ENCODE measurements at regions not wholly inside any gene's neighbourhood (a gene's known extent, or its start where the extent isn't known, plus 50 kb on each side); places are given as distances from the start of the nearest gene placed in this dataset.

DNA sequence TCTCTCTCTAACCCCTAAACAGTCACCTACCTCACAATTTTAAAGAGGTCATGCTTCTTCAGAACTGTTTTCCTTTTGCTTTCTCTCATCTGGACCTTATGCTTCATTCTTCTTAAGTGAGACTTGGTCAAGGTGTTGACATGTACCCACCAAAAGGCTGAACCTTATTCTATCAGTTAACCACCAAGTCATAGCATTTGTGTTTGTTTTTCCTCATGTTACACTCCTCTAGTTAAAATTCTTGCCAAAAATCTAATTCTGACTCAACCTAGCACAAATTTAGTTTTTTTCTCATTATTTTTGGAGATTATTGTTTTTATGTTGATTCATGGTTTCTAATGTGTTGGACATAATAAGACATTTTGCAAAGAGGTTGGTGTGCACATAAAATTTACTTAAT is 578.6 kb downstream of the SLC16A7 start:
- TF ChIP-seq, protein P1, sequence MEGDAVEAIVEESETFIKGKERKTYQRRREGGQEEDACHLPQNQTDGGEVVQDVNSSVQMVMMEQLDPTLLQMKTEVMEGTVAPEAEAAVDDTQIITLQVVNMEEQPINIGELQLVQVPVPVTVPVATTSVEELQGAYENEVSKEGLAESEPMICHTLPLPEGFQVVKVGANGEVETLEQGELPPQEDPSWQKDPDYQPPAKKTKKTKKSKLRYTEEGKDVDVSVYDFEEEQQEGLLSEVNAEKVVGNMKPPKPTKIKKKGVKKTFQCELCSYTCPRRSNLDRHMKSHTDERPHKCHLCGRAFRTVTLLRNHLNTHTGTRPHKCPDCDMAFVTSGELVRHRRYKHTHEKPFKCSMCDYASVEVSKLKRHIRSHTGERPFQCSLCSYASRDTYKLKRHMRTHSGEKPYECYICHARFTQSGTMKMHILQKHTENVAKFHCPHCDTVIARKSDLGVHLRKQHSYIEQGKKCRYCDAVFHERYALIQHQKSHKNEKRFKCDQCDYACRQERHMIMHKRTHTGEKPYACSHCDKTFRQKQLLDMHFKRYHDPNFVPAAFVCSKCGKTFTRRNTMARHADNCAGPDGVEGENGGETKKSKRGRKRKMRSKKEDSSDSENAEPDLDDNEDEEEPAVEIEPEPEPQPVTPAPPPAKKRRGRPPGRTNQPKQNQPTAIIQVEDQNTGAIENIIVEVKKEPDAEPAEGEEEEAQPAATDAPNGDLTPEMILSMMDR (IDR thresholded peaks at IDR 0.05) = no peak
- no peak for TF ChIP-seq POLR2A (IDR thresholded peaks at IDR 0.05)
